Neuronal stem cell (in vitro differentiated cells): ENCODE measurements at regions not wholly inside any gene's neighbourhood (a gene's known extent, or its start where the extent isn't known, plus 50 kb on each side); places are given as distances from the start of the nearest gene placed in this dataset.

Source experiments
- DNase-seq: peaks from one replicate; pipeline ENCODE4 v3.0.0-alpha.2; 2013; ENCODE audit warnings: low spot score
- H2AFZ ChIP-seq: one replicate; pipeline ENCODE4 v1.6.1; 2013; ENCODE audit warnings: mild to moderate bottlenecking, low read length, inconsistent platforms
- H2AK5ac ChIP-seq: 2 replicates; pipeline ENCODE4 v1.6.1; 2013; ENCODE audit warnings: low read depth, mild to moderate bottlenecking, inconsistent platforms, low read length, moderate library complexity, mixed read lengths
- H2BK120ac ChIP-seq: 2 replicates; pipeline ENCODE4 v1.6.1; 2013; ENCODE audit warnings: low read depth, mild to moderate bottlenecking, inconsistent platforms, low read length, moderate library complexity, mixed read lengths
- H2BK12ac ChIP-seq: one replicate; pipeline ENCODE4 v1.6.1; 2013; ENCODE audit warnings: low read length, inconsistent platforms
- H2BK15ac ChIP-seq: 2 replicates; pipeline ENCODE4 v1.6.1; 2013; ENCODE audit warnings: mild to moderate bottlenecking, low read length, inconsistent platforms, mixed read lengths
- H2BK5ac ChIP-seq: one replicate; pipeline ENCODE4 v1.6.1; 2013; ENCODE audit warnings: inconsistent platforms, mild to moderate bottlenecking, low read length, moderate library complexity
- H3K14ac ChIP-seq: one replicate; pipeline ENCODE4 v1.6.1; 2013; ENCODE audit warnings: low read length, inconsistent platforms
- H3K18ac ChIP-seq: 2 replicates; pipeline ENCODE4 v1.6.1; 2013; ENCODE audit warnings: low read length, inconsistent platforms
- H3K23ac ChIP-seq: 2 replicates; pipeline ENCODE4 v1.6.1; 2013; ENCODE audit warnings: low read depth, mild to moderate bottlenecking, mixed read lengths, low read length, inconsistent platforms; ENCODE audit not compliant: poor library complexity
- H3K27ac ChIP-seq: replicated peaks from 3 replicates; pipeline ENCODE4 v1.5.1; 2013; ENCODE audit warnings: low read length, inconsistent platforms
- H3K27me3 ChIP-seq, 3 experiments: 2 replicates each; pipeline ENCODE4 v1.6.1; 2013; ENCODE audit warnings: low read length in 3 of 3, mild to moderate bottlenecking in 2 of 3, inconsistent platforms in 1 of 3, low read depth in 1 of 3, mixed read lengths in 1 of 3, moderate library complexity in 1 of 3; ENCODE audit not compliant: control insufficient read depth in 3 of 3, insufficient read depth in 3 of 3
- H3K36me3 ChIP-seq, 2 donors: replicated peaks in 1 of 2; 2 replicates each; pipeline ENCODE4 v1.6.1; 2013; ENCODE audit warnings: low read length in 2 of 2; ENCODE audit not compliant: control insufficient read depth in 2 of 2, insufficient read depth in 2 of 2
- H3K4ac ChIP-seq: 2 replicates; pipeline ENCODE4 v1.6.1; 2013; ENCODE audit warnings: inconsistent platforms, mild to moderate bottlenecking, low read length, moderate library complexity
- H3K4me1 ChIP-seq, 2 donors: 1 replicate in 1 of 2; 2 replicates in 1 of 2; pipeline ENCODE4 v1.6.1; 2013; ENCODE audit warnings: low read length in 2 of 2, low read depth in 1 of 2; ENCODE audit not compliant: control insufficient read depth in 2 of 2, insufficient read depth in 1 of 2
- H3K4me2 ChIP-seq: one replicate; pipeline ENCODE4 v1.6.1; 2013; ENCODE audit warnings: mild to moderate bottlenecking, low read length, inconsistent platforms; ENCODE audit not compliant: insufficient read depth, poor library complexity, severe bottlenecking
- H3K4me3 ChIP-seq, 2 donors: 2 replicates each; pipeline ENCODE4 v1.5.1; 2013; ENCODE audit warnings: low read length in 2 of 2, mild to moderate bottlenecking in 2 of 2, inconsistent platforms in 1 of 2, moderate library complexity in 1 of 2
- H3K79me1 ChIP-seq: one replicate; pipeline ENCODE4 v1.6.1; 2013; ENCODE audit warnings: low read depth, mild to moderate bottlenecking, inconsistent platforms, low read length, moderate library complexity
- H3K9ac ChIP-seq: one replicate; pipeline ENCODE4 v1.6.1; 2013; ENCODE audit warnings: mild to moderate bottlenecking, low read depth, low read length, inconsistent platforms; ENCODE audit not compliant: poor library complexity
- H3K9me3 ChIP-seq, 2 donors: replicated peaks in 1 of 2; 2 replicates each; pipeline versions ENCODE3 to v1.6.1; 2013; ENCODE audit warnings: low read length in 2 of 2, mild to moderate bottlenecking in 2 of 2, inconsistent platforms in 1 of 2, low read depth in 1 of 2, mixed read lengths in 1 of 2, moderate library complexity in 1 of 2; ENCODE audit not compliant: control insufficient read depth in 2 of 2, insufficient read depth in 1 of 2
- H4K8ac ChIP-seq: one replicate; pipeline ENCODE4 v1.6.1; 2013; ENCODE audit warnings: low read depth, mild to moderate bottlenecking, inconsistent platforms, low read length, moderate library complexity
- H4K91ac ChIP-seq: one replicate; pipeline ENCODE4 v1.6.1; 2013; ENCODE audit warnings: low read length, low read depth, mild to moderate bottlenecking, inconsistent platforms; ENCODE audit not compliant: poor library complexity
- WGBS, 2 donors: extraction: QIAGEN DNeasy Blood & Tissue Kit; methylation state at CpG; one replicate each; pipeline ENCODE4 v1.1.7; 2013; ENCODE audit warnings: missing lambda C conversion rate in 2 of 2, mixed read lengths in 1 of 2; ENCODE audit not compliant: insufficient read length in 2 of 2, insufficient replicate concordance in 1 of 2; ENCODE audit errors: extremely low coverage in 2 of 2; 5-methylcytosine and 5-hydroxymethylcytosine counted together

- H2BK120ac ChIP-seq = no peak overlapping the region
- H3K9me3 ChIP-seq = peaks cover 3 to 4% of the 10 kb centered on the region in 2 donors
- no peak for DNase-seq
- no peak overlapping the region for H2BK15ac ChIP-seq
- no peak overlapping the region for H3K23ac ChIP-seq
- WGBS, 2 donors = no CpG with 5 or more reads among the region's 6 CpGs
- no peak overlapping the region for H3K4me2 ChIP-seq
- no peak overlapping the region for H2BK5ac ChIP-seq
- peaks cover 0 to 1% of the 10 kb centered on the region in 2 donors for H3K36me3 ChIP-seq
- H3K18ac ChIP-seq = no peak overlapping the region
- H2BK12ac ChIP-seq = no peak overlapping the region
- no peak overlapping the region for H4K91ac ChIP-seq
- H3K79me1 ChIP-seq = no peaks in the 10 kb centered on the region
- no peak overlapping the region for H3K14ac ChIP-seq
- H3K4me1 ChIP-seq = peaks cover 8 to 9% of the 10 kb centered on the region in 2 donors
- no peak overlapping the region for H2AK5ac ChIP-seq
- H3K9ac ChIP-seq = no peak overlapping the region
- peaks cover 0 to 7% (median 0%) of the 10 kb centered on the region in 3 experiments for H3K27me3 ChIP-seq
- H3K4me3 ChIP-seq = no peak overlapping the region
- no peak overlapping the region for H2AFZ ChIP-seq
- no peak overlapping the region for H3K4ac ChIP-seq
- H4K8ac ChIP-seq = no peak overlapping the region
- H3K27ac ChIP-seq = no peak overlapping the region
Measured at GRCh38 chr10:123303581-123304337, 149.6 kb downstream of the BUB3 start.

- H2BK12ac ChIP-seq = no peak overlapping the region
- no peak overlapping the region for H3K4ac ChIP-seq
- H3K27ac ChIP-seq = no peak overlapping the region
- H3K9me3 ChIP-seq = peaks cover 3 to 4% of the 10 kb centered on the region in 2 donors
- H3K23ac ChIP-seq = no peak overlapping the region
- no peak overlapping the region for H3K14ac ChIP-seq
- no peak overlapping the region for H2BK15ac ChIP-seq
- H2BK120ac ChIP-seq = no peak overlapping the region
- no peak for DNase-seq
- H3K9ac ChIP-seq = no peak overlapping the region
- peaks cover 0 to 7% (median 0%) of the 10 kb centered on the region in 3 experiments for H3K27me3 ChIP-seq
- H3K18ac ChIP-seq = no peak overlapping the region
- no peak overlapping the region for H4K91ac ChIP-seq
- peaks cover 0 to 1% of the 10 kb centered on the region in 2 donors for H3K36me3 ChIP-seq
- no peak overlapping the region for H2AK5ac ChIP-seq
- H3K4me2 ChIP-seq = no peak overlapping the region
- no peak overlapping the region for H2AFZ ChIP-seq
- peaks cover 8 to 12% of the 10 kb centered on the region in 2 donors for H3K4me1 ChIP-seq
- no peak overlapping the region for H3K4me3 ChIP-seq
- no peak overlapping the region for H4K8ac ChIP-seq
- H2BK5ac ChIP-seq = no peak overlapping the region
- H3K79me1 ChIP-seq = no peaks in the 10 kb centered on the region
Measured at GRCh38 chr10:123305671-123306070, 151.5 kb downstream of the BUB3 start.

DNA sequence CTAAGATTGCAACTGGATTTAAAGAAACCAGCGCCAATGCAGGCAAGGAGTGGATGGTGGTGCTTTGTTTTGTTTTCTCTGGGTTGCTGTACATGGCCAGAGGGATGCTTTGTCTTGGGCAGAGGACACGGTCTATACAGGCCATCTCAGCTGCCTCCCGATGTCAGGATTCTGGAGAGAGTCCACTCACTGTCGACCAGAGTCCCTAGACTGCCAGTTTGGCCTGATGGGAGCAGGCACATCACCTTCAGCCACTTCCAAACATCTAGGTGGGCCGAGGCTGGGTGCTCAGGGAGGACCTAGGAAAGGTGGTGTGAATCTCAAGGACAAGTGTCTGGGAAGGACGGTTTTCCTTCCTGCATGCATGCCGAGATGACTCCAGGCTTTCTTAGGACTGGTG, 152.1 kb downstream of the BUB3 start:
- no peak overlapping the region for H3K27ac ChIP-seq

DNA sequence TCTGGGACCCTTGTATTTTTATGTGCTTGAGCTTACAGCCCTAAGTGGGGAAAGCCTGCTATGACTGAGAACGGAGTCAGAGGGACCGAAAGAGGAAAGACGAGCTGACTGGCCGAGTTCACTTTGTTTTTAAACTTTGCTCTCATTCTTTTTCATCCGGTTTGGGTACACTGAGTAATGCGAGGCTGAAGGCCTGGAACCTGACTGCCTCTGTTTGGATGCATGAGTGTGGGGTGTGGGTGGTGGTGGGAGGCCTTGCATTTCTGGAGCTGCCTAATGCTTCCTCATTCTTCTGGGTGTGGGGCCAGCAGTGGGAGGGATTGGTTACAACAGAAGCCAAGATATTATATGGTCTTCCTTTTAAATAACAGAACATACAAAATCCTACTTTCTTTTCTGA, 155.5 kb downstream of the BUB3 start:
- H3K18ac ChIP-seq = no peak overlapping the region

More for the DNA sequence above, 152.1 kb downstream of the BUB3 start:
- no peak overlapping the region for H2AK5ac ChIP-seq
- H3K9ac ChIP-seq = no peak overlapping the region
- H2BK5ac ChIP-seq = no peak overlapping the region
- H3K23ac ChIP-seq = peak overlapping the region; percentile 45
- no peak overlapping the region for H3K4me3 ChIP-seq
- peaks cover 0 to 7% (median 0%) of the 10 kb centered on the region in 3 experiments for H3K27me3 ChIP-seq
- no peak overlapping the region for H3K4ac ChIP-seq
- no peak overlapping the region for H2BK12ac ChIP-seq
- no peak overlapping the region for H4K91ac ChIP-seq
- no peak overlapping the region for H3K14ac ChIP-seq
- H3K18ac ChIP-seq = no peak overlapping the region
- DNase-seq = no peak
- no peaks in the 10 kb centered on the region for H3K79me1 ChIP-seq
- H2BK120ac ChIP-seq = no peak overlapping the region
- peaks cover 0 to 1% of the 10 kb centered on the region in 2 donors for H3K36me3 ChIP-seq
- no peak overlapping the region for H2AFZ ChIP-seq
- H4K8ac ChIP-seq = no peak overlapping the region
- H3K4me2 ChIP-seq = no peak overlapping the region
- H3K9me3 ChIP-seq = peaks cover 3 to 4% of the 10 kb centered on the region in 2 donors
- peak overlapping the region; percentile 61 for H2BK15ac ChIP-seq
- no CpG with 5 or more reads among the region's 7 CpGs for WGBS, 2 donors
- H3K4me1 ChIP-seq = peaks cover 5 to 12% of the 10 kb centered on the region in 2 donors

More for the DNA sequence above, 155.5 kb downstream of the BUB3 start:
- Histone ChIP-seq H2BK120ac (no peak overlapping the region), H3K27ac (no peak overlapping the region), H3K36me3 (peaks cover 0 to 1% of the 10 kb centered on the region in 2 donors), H3K4me1 (peaks cover 0 to 8% of the 10 kb centered on the region in 2 donors), H2AK5ac (no peak overlapping the region), H2BK5ac (no peak overlapping the region), H3K23ac (no peak overlapping the region), H2BK15ac (no peak overlapping the region), H3K27me3 (peaks cover 0 to 7% (median 0%) of the 10 kb centered on the region in 3 experiments), H2BK12ac (no peak overlapping the region), H2AFZ (no peak overlapping the region), H4K8ac (no peak overlapping the region), H3K9ac (no peak overlapping the region), H3K4me3 (no peak overlapping the region), H4K91ac (no peak overlapping the region), H3K9me3 (no peaks in the 10 kb centered on the region), H3K4ac (no peak overlapping the region), H3K79me1 (no peaks in the 10 kb centered on the region), H3K4me2 (no peak overlapping the region), H3K14ac (no peak overlapping the region)
- WGBS, 2 donors = no CpG with 5 or more reads among the region's 6 CpGs
- no peak for DNase-seq
